ENCODE measurements at regions not wholly inside any gene's neighbourhood (a gene's known extent, or its start where the extent isn't known, plus 50 kb on each side); places are given as distances from the start of the nearest gene placed in this dataset.

GRCh38 chr22:47231759-47232158 lies 469.3 kb downstream of the TBC1D22A start:
- H3K27ac ChIP-seq = no peak overlapping the region
- H3K4me3 ChIP-seq = no peak overlapping the region
- H3K9me3 ChIP-seq (ENCODE audit: low read depth) = peaks cover 4% of the 10 kb centered on the region
- H3K4me1 ChIP-seq (ENCODE audit: low read depth) = no peaks in the 10 kb centered on the region
- H3K27me3 ChIP-seq = no peaks in the 10 kb centered on the region
- no peak for TF ChIP-seq CTCF (IDR thresholded peaks at IDR 0.05; ENCODE audit: low read depth, low read length)
- DNase-seq (ENCODE audit: low read depth in 1 of 2, low spot score in 1 of 2) = no peak
- H3K36me3 ChIP-seq = no peaks in the 10 kb centered on the region

GRCh38 chr22:47230741-47231140 lies 468.3 kb downstream of the TBC1D22A start:
- no peak for TF ChIP-seq CTCF (IDR thresholded peaks at IDR 0.05; ENCODE audit: low read depth, low read length)
- Histone ChIP-seq H3K27ac (no peak overlapping the region), H3K4me1 (ENCODE audit: low read depth) (no peaks in the 10 kb centered on the region), H3K27me3 (no peaks in the 10 kb centered on the region), H3K36me3 (no peaks in the 10 kb centered on the region), H3K9me3 (ENCODE audit: low read depth) (peaks cover 4% of the 10 kb centered on the region), H3K4me3 (no peak overlapping the region)
- DNase-seq (ENCODE audit: low read depth in 1 of 2, low spot score in 1 of 2) = no peak

GRCh38 chr22:47230251-47230650 lies 467.8 kb downstream of the TBC1D22A start:
- Histone ChIP-seq H3K4me3 (no peak overlapping the region), H3K27me3 (no peaks in the 10 kb centered on the region), H3K27ac (no peak overlapping the region), H3K36me3 (no peaks in the 10 kb centered on the region), H3K4me1 (ENCODE audit: low read depth) (no peaks in the 10 kb centered on the region), H3K9me3 (ENCODE audit: low read depth) (peaks cover 3% of the 10 kb centered on the region)
- DNase-seq (ENCODE audit: low read depth in 1 of 2, low spot score in 1 of 2) = no peak
- TF ChIP-seq CTCF (IDR thresholded peaks at IDR 0.05; ENCODE audit: low read depth, low read length) = no peak

- Histone ChIP-seq H3K4me3 (no peak overlapping the region), H3K27me3 (no peaks in the 10 kb centered on the region), H3K9me3 (ENCODE audit: low read depth) (no peaks in the 10 kb centered on the region), H3K4me1 (ENCODE audit: low read depth) (no peaks in the 10 kb centered on the region), H3K36me3 (no peaks in the 10 kb centered on the region), H3K27ac (no peak overlapping the region)
- TF ChIP-seq CTCF (IDR thresholded peaks at IDR 0.05; ENCODE audit: low read depth, low read length) = no peak
- DNase-seq (ENCODE audit: low read depth in 1 of 2, low spot score in 1 of 2) = no peak
Observed at GRCh38 chr22:47228767-47229166, 466.3 kb downstream of the TBC1D22A start.

- TF ChIP-seq CTCF (IDR thresholded peaks at IDR 0.05; ENCODE audit: low read depth, low read length) = no peak
- no peaks in the 10 kb centered on the region for H3K4me1 ChIP-seq (ENCODE audit: low read depth)
- H3K36me3 ChIP-seq = no peaks in the 10 kb centered on the region
- no peaks in the 10 kb centered on the region for H3K9me3 ChIP-seq (ENCODE audit: low read depth)
- H3K4me3 ChIP-seq = no peak overlapping the region
- no peak for DNase-seq (ENCODE audit: low read depth in 1 of 2, low spot score in 1 of 2)
- no peaks in the 10 kb centered on the region for H3K27me3 ChIP-seq
- no peak overlapping the region for H3K27ac ChIP-seq
Observed at GRCh38 chr22:47225931-47226633, 463.6 kb downstream of the TBC1D22A start.
